ENCODE measurements at regions not wholly inside any gene's neighbourhood (a gene's known extent, or its start where the extent isn't known, plus 50 kb on each side); places are given as distances from the start of the nearest gene placed in this dataset.

GRCh38 chr5:13581132-13581531 is 363.4 kb downstream of the DNAH5 start:
- H3K18ac ChIP-seq (ENCODE audit: insufficient read length, low read depth, low read length): no peak overlapping the region
- no peaks in the 10 kb centered on the region for H3K79me2 ChIP-seq (ENCODE audit: insufficient read depth, low read length)
- no peak overlapping the region for H3K23ac ChIP-seq (ENCODE audit: insufficient read length, low read depth, low read length)
- H3K14ac ChIP-seq (ENCODE audit: insufficient read depth, low read length): no peak overlapping the region
- no peak overlapping the region for H2BK5ac ChIP-seq (ENCODE audit: insufficient read length, low read length)
- H4K20me1 ChIP-seq (ENCODE audit: control insufficient read depth, insufficient read depth, insufficient read length): no peaks in the 10 kb centered on the region
- H2BK20ac ChIP-seq (ENCODE audit: low read depth, low read length, poor library complexity, severe bottlenecking): no peak overlapping the region
- H3K79me1 ChIP-seq (ENCODE audit: insufficient read depth, low read depth, low read length, poor library complexity, severe bottlenecking): no peaks in the 10 kb centered on the region
- no peak overlapping the region for H2BK12ac ChIP-seq (ENCODE audit: insufficient read length, low read depth, low read length)
- H3K4ac ChIP-seq (ENCODE audit: low read depth, low read length): no peak overlapping the region
- H3K9me3 Mint-ChIP-seq: peaks cover 3% of the 10 kb centered on the region in 2 experiments; a peak in 3 of 5 replicates
- H3T11ph ChIP-seq (ENCODE audit: low read length): no peak overlapping the region
- H4K8ac ChIP-seq (replicated peaks; ENCODE audit: insufficient read length, low read depth, low read length): no peak overlapping the region
- H3K36me3 Mint-ChIP-seq (ENCODE audit: insufficient read depth in 1 of 3, low read depth in 3 of 3): peaks cover 0 to 5% (median 0%) of the 10 kb centered on the region in 3 experiments; a peak in 2 of 7 replicates
- no peak for DNase-seq
- no peak overlapping the region for H3K56ac ChIP-seq (ENCODE audit: insufficient read length, low read depth, low read length)
- H4K91ac ChIP-seq (ENCODE audit: insufficient read length, low read depth, low read length): no peak overlapping the region
- no peaks in the 10 kb centered on the region for H3K27me3 ChIP-seq (ENCODE audit: insufficient read depth, low read length)
- no peaks in the 10 kb centered on the region for H3K23me2 ChIP-seq (ENCODE audit: insufficient read length, low read depth, low read length, poor library complexity, severe bottlenecking)
- H3K4me2 ChIP-seq (ENCODE audit: insufficient read depth, insufficient read length, low read length): no peak overlapping the region
- no peaks in the 10 kb centered on the region for H3K27me3 Mint-ChIP-seq (ENCODE audit: low read depth)
- no peak overlapping the region for H4K5ac ChIP-seq (ENCODE audit: insufficient read length, low read depth, low read length)
- no peak overlapping the region for H3K9ac ChIP-seq (ENCODE audit: extremely low read depth, insufficient read length, low read length)
- no peak overlapping the region for H2AK5ac ChIP-seq (ENCODE audit: insufficient read length, low read length)
- no peaks in the 10 kb centered on the region for H3K4me1 Mint-ChIP-seq
- no peak overlapping the region for H3K27ac ChIP-seq (ENCODE audit: insufficient read length, low read depth, low read length)
- no peak overlapping the region for H2AFZ ChIP-seq (ENCODE audit: low read length)
- no peak overlapping the region for H2BK15ac ChIP-seq (ENCODE audit: low read depth, low read length)
- WGBS (ENCODE audit: extremely low coverage, insufficient read length, low lambda C conversion rate): no CpG with 5 or more reads among the region's 5 CpGs
- no peak overlapping the region for H3K27ac Mint-ChIP-seq
- H3K9me3 ChIP-seq (ENCODE audit: control insufficient read depth, low read depth, low read length): no peaks in the 10 kb centered on the region
- no peak overlapping the region for H3K4me3 Mint-ChIP-seq
- TF ChIP-seq, protein P1, sequence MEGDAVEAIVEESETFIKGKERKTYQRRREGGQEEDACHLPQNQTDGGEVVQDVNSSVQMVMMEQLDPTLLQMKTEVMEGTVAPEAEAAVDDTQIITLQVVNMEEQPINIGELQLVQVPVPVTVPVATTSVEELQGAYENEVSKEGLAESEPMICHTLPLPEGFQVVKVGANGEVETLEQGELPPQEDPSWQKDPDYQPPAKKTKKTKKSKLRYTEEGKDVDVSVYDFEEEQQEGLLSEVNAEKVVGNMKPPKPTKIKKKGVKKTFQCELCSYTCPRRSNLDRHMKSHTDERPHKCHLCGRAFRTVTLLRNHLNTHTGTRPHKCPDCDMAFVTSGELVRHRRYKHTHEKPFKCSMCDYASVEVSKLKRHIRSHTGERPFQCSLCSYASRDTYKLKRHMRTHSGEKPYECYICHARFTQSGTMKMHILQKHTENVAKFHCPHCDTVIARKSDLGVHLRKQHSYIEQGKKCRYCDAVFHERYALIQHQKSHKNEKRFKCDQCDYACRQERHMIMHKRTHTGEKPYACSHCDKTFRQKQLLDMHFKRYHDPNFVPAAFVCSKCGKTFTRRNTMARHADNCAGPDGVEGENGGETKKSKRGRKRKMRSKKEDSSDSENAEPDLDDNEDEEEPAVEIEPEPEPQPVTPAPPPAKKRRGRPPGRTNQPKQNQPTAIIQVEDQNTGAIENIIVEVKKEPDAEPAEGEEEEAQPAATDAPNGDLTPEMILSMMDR (conservative IDR thresholded peaks at IDR 0.05): no peak
- H3K4me1 ChIP-seq (ENCODE audit: insufficient read depth, low read length): no peaks in the 10 kb centered on the region
- no peak overlapping the region for H2BK120ac ChIP-seq (ENCODE audit: low read depth, low read length, poor library complexity, severe bottlenecking)
